ENCODE measurements at regions not wholly inside any gene's neighbourhood (a gene's known extent, or its start where the extent isn't known, plus 50 kb on each side); places are given as distances from the start of the nearest gene placed in this dataset.

DNA sequence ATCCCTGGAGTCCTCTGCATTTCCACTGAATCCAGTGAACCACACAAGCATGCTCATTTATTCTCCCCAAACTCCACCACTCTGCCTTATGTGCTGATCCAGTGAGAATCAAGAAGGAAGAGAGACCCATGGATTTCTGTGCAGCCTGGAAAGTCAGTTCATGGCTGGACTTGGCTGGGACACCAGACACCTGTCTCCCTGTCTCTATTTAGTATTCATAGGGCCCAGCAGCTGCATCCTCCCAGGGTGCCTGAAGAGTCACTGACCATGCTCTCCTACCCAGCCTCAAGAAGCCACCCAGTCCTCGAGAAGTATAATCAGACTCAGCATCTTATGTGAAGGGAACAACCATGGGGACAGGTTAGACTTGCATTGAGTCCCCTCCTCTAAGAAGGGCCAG is 83.2 kb downstream of the ZNF280B start:
- TF ChIP-seq CTCF (IDR thresholded peaks at IDR 0.05) (no peak), POLR2AphosphoS5 (IDR thresholded peaks at IDR 0.05) (no peak), POLR2A (IDR thresholded peaks at IDR 0.05) (no peak)

Data from upper lobe of left lung (tissue), 4 donors.